GM19025 (cell line): ENCODE measurements at regions not wholly inside any gene's neighbourhood (a gene's known extent, or its start where the extent isn't known, plus 50 kb on each side); places are given as distances from the start of the nearest gene placed in this dataset.

Experiments used
- ATAC-seq: cut with Tn5 transposase; IDR thresholded peaks from one replicate; pipeline ENCODE4 v1.9.1; 2021; ENCODE audit warnings: mild to moderate bottlenecking, low read depth, moderate library complexity; ENCODE audit not compliant: unreplicated experiment

GRCh38 chr3:167898091-167898490 lies 162.6 kb downstream of the SERPINI1 start:
- no peak for ATAC-seq

DNA sequence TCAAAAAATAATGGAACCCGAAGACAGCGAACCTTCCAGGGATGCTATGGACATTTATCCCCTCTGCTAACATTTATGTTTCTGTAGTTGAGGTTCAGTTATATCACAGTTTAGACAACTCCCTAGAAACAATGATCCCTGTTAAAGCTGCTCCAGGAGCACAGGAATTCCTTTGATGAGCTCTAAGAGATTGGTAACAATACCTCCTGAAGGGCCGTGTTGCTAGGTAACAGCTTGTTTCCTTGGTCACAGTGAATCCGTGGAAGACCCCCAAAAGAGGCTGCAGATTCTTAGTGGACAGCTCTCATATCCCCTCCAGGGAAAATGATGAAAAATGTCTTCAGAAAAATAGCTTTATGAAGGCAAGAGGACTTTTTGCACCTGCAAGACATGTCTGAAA lies 160.2 kb downstream of the SERPINI1 start:
- no peak for ATAC-seq

- ATAC-seq = no peak
Measured at GRCh38 chr3:167895178-167895577, 159.7 kb downstream of the SERPINI1 start.

DNA sequence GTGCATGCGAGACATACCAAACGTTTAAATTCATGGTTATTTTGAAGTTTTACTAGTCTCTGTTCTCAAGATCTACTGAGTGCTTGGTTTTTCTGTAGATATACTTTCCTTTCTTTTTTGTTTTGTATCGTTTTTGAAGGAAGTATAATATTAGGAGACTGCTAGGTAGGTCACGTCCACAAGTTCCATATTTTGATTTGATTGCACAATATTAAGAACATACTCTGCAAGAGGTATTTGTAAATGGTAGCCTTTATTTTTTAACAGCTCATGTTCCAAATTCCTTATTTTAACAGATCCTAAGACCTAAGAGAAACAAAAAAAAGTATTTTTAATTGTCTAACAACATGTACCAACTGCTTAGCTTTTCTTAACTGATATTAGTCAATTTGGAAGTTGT lies 156.7 kb downstream of the SERPINI1 start:
- no peak for ATAC-seq

DNA sequence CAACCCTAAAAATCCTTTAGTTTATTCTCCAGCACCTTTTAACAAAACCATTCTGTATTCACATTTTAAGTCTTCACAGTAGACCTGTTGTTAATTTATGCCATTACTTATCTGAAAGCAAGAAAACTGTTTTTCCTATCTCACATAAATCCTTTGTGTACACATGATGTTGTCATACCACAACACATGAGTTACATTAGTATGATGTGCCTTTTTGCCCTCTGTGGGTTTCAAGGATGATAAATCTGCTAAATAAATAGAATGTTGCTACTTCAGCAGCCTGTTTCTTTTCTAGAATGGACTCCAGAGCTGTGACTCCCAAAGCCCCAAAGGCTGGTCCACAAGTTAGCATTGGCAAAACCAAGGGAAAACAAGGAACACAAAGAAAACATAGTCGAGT lies 151.6 kb downstream of the SERPINI1 start:
- no peak for ATAC-seq

DNA sequence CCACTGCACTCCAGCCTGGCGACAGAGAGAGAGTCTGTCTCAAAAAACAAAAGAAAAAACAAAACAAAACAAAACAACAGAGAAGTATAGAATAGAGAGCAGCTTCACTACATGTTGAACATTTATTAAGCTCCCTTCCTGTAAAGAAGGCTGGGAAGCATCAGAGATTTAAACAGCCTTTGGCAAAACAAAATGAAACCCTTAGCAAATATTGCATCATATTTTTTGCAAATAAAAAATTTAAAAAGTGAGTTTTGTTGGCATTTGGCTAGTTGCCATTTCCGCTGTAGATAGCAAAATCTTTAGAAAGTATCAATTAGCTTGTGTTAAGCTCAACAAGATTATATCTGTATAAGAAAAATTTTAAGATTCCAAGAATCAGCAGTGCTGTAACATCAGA lies 151.2 kb downstream of the SERPINI1 start:
- ATAC-seq = no peak

DNA sequence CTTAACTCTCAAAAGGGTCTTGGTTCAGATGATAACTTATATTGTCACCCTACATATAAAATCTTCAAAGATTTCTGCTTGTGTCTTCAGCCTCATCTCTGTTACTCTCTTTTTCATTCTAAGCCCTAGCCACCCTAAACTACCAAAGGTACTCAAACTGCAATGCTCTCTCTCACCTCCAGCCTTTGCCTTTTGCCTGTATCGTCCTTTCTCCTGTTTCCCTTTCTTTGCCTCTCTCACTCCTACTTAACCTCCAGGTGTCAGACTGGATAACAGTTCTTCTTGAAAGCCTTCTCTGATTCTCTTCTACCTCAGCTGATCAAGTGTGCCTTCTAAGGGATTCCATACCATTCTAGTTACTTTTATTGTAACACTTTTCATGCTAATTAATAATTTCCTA lies 149.8 kb downstream of the SERPINI1 start:
- no peak for ATAC-seq

DNA sequence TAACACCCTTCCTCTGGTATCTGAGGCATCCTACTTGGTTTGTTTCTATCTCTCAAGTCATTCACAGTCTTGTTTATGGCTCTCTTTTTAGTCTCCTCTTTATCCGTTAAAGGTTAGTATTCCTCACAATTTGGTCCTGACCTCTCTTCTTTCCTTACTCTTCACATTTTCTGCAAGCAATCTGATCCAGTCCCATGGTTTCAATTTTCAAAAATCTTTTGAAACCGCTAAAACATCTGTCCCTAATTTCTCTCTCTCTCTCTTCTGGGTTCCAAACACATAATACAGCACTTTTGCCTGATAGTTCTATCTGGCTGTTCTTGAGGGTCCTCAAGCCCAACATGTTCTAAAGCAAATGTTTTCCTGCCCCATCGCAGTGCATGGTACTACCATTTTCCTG lies 149.0 kb downstream of the SERPINI1 start:
- no peak for ATAC-seq

GRCh38 chr3:167883452-167883851 lies 147.9 kb downstream of the SERPINI1 start:
- no peak for ATAC-seq

DNA sequence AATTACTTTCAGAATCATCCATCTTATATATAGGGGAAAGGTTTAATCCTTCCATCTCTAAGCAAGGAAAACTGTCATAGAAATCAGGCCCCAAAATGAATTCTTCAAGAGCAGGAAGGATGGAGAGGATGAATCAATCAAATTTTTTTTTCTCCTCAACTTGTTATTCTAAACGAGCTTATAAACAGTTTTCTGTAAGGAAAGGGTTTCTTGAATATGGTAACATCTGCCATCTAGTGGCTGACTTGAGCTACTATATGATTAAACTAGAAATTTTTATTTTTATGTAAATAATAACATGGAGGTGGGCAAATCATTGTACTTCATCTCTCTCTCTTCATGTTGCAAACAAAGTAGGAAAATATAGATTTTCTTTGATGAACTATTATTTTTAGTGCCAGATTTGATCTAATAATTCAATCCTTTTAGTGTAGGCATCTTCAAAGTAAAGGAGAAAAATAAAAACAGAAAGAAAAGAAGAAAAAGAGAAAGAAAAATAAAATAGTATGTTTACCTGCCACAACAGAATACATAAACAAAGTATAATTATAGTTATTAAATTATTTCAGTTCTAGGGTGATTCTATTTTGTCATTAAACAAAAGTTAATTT lies 146.6 kb downstream of the SERPINI1 start:
- peak; percentile 65 for ATAC-seq

DNA sequence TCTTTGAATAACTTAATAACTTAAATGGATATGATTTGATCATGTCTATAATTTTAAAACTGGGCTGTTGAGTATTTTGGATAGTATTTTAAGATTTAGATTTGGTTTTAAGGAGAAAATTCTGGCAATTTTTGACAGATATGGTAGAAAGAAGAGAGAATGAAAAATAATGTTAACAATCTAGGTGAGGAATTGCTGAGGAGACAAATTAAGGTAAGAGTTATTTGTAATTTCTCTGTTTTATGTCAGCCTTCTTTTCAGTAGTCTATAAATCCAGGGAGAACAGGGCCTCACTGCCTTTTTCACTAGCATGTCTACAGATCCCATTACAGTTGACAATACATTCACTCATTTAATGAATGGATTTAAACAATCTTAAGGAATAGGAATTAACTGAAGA lies 144.7 kb downstream of the SERPINI1 start:
- ATAC-seq = no peak

GRCh38 chr3:167876620-167877281 lies 141.2 kb downstream of the SERPINI1 start:
- no peak for ATAC-seq
